ENCODE measurements at regions not wholly inside any gene's neighbourhood (a gene's known extent, or its start where the extent isn't known, plus 50 kb on each side); places are given as distances from the start of the nearest gene placed in this dataset.

DNA sequence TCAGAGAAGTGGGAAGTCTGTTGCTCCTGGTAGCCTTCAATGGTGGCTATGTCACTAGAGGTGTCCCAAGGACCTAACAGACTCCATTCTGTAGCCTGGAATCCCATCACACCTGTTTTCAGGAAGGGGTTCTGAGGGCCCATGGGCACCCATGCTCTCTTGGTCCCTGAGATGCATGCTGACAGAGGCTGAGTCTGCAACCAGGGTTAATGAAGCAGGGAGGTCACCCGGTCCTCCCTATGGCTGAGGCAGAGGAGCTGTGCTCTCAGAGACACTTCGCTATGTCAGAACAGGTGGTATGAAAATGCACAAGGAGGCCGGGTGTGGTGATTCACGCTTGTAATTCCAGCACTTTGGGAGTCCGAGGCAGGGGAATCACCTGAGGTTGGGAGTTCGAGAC is 452.1 kb downstream of the TCERG1L start:
- no peak for DNase-seq

DNA sequence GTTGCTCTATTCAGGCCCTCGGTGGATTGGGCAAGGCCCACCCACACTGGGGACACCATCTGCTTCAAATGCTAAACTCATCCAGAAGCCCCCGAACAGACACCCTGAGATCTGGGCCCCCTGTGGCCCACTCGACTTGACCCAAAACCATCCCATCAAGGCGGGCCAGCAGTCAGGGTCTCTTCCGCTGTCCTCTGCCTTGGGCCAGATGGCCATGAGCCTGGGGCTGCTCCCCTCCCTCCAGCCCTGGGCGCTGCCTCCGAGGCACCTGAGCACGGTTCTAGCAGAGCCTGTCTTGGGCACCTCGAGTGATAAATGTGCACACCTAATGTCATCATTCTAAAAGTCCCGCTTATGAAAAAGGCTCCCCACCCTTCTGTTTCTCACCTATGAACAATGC is 449.4 kb downstream of the TCERG1L start:
- no peak for DNase-seq

DNA sequence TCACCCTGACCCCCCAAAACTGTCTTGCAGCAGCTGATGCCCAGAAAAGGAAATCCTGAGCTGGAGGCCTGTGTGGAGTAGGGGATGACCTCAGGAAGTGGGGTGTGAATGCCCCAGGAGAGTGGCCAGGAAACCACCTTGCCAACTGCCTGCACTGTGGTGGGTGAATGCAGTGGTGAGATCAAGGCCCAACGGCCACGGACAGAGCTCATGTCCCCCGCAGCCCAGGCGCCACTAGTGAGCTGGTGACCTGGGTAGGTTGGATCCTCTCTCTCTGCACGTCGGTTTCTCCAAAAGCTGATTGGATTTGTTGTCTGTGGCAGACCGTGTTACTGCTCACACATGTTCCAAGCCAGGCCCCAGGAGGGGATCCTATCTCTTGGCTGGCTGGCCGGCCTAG is 448.9 kb downstream of the TCERG1L start:
- DNase-seq = no peak

DNA sequence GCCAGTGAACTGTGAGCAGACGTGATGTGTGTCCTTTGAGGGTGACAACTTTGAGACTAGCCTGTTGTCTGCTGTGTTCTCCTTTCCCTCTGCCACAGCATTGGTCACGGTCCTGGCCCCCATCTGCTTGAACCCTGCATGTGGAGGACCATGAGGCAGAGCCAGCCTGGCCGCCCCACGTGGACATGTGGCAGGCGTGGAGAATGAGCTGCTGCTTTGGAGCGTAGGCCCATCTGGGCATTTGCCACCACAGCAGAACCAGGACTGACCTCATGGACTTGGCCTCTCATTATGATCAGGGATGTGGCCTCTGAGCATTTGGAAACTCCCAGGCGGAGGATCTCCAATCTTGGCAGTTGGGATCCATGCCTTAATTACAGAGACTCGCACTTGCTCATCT is 448.5 kb downstream of the TCERG1L start:
- DNase-seq = no peak

DNA sequence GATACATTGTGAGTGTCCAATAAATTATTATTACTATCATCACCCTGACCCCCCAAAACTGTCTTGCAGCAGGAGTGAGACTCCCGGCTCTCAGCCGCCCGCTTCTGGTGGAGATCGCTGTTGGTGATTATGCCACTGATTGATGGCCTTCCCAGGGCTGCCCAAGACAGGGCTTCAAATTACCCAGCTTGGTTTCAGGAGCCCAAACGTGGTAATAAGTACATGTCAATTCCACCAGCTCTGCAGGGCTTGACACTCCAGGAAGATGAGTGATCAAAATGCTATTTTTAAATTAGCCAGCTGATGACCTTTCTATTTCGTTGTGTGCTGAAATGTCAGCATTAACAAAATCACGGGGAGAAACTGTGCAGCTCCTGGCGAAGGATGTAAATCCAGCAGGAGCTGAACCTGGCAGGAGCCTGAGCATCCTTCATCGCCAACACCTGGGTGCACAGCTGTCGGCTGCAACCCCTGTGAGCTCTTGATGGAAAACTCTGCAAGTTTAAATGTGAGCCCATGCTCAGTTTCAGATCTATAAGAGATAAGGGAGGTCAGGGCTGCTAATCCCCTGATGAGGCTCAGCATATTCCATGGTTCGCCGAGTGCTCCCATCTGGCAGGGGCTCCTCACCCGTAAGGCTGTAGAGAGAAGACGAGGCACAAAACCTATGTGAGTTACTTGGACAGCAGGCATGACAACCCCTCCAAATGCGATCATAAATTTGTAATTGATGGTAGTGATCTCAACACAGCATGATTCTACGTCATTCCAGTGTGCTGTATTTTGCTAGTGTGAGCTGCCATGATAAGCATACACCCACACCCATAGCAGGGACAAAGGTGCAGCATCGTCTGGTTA is 446.3 kb downstream of the TCERG1L start:
- DNase-seq = no peak

DNA sequence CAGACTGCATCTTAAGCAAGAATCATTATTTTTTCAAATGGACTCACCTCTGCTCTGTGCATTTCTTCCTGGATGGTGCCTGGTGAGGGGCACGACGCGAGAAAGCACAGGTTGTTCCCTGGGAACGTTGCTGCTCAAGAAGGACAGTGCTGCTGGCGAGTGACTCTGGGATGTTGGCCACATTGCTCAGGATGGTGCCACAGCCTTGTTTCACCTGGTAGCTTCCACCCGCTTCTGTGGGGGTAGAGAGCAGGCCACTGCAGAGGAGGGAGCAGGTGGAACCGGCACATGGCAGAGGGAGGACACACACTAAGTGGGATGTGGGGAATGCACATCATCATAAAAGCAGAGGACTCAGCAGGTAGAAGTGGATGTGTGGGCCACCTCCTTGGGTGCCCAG is 444.7 kb downstream of the TCERG1L start:
- DNase-seq = no peak

DNA sequence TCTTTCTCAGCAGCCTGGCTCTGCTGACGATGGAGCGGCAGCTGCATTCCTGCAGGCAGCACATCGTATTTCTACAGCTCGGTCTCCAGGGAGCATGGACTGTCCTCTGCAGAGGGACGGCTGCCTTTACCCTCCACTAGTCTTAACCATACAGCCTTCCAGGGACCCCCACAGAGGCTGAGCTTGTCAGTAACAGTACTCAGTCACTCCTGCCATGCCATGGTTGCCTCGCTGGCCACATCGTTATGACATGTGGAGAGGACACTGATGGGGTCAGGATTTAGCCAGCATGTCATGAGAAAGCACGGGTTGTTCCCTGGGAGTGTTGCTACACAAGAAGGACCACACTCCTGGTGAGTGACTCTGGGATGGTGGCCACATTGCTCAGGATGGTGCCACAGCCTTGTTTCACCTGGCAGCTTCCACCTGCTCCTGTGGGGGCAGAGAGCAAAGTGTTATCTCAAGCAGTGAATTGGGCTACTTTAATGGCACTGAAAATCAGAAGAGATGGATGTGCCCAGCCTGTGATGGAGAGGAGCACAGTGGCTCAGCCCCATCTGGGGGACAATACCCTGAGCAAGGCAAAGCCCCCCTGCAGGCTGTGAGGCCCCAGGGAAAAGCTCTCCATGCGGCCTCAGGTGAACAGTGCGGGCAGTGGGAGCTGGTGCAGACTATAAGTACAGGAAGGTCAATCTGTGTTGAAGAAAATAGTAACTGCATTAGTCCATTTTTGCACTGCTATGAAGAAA is 443.9 kb downstream of the TCERG1L start:
- no peak for DNase-seq

DNA sequence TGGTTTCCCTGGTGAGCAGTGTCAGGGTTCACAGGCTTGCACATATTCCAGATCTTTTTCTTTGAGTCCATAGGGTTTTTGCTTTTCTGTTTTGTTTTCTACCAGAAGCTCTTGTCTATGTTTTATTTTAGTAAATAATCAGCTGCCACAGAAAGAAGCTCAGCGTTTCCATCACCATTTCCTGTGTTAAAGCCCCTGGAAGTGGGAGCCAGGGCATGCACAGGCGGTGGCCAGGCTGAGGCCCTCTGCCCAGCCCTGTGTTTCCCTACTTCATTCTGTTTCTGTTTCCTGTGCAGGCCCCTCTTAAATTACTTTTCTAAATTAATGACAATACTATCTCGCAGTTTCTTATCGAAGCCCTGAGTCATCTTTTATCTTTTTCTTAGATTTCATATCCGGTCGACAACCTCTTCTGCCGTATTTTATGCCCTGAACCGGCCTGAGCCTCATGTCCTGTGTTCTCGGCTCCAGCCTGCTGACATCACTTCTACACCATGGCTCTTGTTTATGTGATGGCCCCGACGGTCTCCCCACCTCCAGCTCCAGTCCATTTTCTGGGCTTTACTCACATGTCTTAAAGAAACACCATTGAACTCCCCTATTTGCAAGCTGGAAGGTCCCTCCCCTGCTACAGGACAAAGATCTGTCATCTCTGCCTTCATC is 442.2 kb downstream of the TCERG1L start:
- DNase-seq = no peak

DNA sequence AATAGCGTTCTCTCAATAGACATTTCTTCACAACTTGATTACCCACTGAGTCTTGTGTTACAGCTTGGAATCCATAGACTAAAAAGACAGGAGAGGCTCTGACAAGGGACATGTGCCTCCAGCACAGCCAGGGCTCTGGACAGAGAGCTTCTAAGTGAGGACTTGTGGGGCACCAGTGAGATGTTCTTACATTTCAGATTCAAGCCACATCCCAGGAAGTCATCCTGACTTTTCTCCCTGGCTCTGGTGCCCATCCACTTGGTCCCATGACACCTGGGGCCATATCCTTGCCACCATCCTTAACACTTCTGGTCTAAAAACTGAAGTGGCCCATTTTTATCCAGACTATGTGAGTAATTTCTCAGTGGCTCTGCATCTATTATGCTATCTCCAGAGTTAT is 440.1 kb downstream of the TCERG1L start:
- DNase-seq = no peak

DNA sequence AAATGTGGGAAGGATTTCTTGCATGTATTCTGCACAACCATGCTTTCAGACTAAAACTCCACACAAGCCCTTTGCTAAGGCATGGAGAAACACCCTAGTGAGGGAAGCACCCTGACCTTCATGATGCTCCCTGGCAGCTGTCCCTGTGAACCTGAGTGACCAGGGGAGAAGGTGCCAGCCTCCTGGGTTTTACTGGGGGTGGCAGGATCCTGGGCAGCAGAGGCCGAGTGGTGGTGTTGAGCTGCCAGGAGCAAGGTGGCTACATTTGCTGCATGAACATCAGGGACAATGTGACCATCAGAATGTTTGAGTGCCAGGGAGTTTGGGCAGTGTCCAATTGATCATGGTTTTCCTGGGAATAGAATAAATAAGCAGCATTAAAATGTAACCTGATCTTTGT is 437.9 kb downstream of the TCERG1L start:
- DNase-seq = no peak

DNA sequence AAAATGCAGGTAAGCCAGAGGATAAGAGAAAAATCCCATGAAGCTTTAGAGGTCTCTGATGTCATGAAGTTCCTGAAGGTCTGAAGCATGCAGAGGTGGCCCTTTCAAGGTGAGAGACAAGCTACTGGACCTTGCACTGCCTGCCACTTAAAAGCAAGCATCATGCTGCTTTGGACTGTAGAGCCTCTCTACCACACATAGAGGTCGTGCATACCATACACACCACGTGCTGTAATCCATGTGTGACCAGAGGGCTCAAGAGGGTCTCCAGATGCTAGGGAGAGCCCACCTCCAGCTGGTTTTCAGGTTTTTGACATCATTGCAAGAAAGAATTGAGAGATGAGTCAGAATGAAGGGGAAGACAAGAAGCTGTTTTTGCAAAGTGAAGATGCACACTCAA is 436.4 kb downstream of the TCERG1L start:
- DNase-seq = no peak

DNA sequence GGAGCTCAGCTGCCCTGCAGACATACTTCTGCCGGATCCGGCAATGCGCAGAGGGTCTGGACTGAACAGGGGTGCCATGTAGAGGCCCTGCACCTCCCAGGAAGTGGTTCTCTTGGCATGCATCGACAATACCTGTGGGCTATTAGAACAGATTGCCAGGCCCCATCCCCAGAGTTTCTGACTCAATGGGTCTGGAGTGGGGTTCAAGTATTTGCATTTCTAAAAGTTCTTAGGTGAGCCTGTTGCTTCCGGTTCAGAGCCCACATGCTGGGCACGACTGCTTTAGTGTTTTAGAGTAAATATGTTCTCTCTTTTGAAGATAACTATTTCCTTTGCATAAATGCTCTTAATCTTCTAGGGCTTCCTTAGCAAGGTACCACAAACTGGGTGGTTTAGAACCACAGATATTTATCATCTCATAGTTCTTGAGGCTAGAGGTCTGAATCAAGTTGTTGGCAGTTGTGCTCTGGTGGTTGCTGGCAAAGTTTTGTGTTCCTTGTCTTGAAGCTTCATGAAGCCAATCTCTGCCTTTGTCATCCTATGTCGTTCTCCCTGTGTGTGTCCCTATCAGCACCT is 435.5 kb downstream of the TCERG1L start:
- no peak for DNase-seq

DNA sequence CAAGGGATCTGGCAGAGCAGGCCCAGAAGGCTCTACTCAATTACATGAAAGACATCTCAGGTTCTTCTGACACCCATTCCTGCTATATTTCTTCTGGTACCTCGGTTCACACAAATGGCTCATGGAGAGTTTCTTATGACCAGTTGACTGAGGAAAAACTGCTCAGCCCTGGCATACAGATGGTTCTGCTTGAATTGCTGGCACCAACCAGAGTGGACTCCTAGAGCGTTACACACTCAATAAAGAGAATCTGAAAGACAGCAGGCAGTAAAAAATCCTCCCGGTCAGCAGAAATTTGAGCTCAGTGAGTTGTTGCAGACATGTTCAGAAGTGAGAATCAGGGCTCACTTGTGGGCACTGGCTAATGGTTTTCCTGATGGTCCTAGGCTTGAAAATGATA is 434.4 kb downstream of the TCERG1L start:
- no peak for DNase-seq

DNA sequence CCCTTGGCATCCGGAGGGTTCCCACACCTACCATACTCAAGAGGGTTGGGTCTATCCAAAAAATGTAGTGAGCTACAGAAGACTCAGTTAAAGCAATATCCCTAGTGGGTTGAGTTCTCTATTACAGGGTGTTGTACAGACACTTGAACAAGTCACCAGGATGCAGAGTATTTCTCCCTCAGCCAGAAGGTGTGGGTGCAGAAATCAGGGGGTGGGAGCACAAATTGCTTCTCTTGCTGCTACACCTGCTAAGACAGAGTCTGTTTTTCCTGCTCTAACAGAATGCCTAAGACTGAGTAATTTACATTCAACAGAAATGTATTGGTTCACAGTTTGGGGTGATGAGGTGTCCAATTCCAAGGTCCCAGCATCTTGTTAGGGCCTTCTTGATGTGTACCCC is 433.4 kb downstream of the TCERG1L start:
- DNase-seq = no peak

DNA sequence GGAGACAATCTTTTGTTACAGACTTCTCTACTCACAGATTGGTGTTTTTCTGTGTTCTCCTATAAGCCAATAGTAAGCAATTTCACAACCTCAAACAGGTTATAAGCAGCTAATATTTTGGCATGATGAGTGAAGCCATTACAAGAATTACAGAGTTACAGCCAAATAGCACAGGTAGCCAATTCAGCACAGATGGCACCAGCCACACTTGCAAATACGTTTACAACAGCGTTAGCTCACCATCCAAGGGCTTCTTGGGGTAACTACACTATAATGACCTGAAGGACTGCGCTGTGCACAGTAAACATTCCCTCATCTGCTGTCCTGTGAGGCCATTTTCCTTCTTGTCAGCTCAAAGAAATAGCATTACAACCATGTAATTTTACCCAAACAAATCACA is 428.6 kb downstream of the TCERG1L start:
- DNase-seq = no peak

DNA sequence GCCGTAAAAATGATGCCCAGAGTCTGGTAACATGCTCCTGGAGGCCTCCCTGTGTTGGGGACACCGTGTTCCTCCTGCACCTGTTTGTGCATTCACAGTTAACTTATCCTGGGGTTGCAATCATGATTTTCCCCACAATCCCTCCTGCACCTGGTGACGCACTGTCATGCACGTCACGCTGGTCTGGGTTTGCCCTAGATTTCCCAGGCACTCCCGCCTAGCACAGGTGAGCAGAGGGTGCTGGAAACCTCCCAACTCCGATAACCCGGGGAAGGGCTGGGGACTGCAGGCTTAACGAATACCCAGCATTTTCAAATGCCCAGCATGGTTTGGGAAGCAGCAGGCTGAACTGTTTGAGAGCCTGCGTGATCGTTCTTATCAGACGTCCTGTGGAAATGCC is 427.1 kb downstream of the TCERG1L start:
- no peak for DNase-seq

DNA sequence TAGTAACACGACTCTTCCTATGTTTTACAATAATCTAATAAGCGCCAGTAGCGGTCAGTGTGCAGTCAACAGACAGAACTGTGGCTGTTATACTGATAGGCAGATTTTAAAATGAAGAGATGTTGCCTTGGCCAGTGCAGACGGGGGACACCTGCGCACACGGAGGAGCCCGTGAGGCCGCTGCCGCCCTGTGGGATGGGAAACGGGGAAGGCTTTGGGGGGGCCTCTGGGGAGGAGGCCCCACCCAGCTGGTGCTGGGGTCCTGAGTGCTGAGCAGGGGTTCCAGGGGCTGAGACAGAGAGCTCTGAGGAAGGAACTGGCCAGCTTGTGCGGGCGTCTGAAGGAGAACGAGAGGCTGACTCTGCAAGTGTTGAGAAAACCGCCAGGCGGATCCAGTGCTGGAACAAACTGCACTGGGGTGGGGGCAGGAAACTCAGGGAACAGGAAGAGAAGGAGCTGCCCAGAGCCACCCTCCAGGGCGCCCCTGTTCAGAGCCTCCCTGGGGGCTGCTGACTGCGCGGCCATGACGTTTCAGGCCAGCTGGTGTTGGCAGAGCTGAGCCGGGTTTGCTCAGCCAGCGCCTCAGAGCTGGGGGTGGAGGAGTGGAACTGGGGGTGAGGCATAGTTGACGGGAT is 426.4 kb downstream of the TCERG1L start:
- no peak for DNase-seq

DNA sequence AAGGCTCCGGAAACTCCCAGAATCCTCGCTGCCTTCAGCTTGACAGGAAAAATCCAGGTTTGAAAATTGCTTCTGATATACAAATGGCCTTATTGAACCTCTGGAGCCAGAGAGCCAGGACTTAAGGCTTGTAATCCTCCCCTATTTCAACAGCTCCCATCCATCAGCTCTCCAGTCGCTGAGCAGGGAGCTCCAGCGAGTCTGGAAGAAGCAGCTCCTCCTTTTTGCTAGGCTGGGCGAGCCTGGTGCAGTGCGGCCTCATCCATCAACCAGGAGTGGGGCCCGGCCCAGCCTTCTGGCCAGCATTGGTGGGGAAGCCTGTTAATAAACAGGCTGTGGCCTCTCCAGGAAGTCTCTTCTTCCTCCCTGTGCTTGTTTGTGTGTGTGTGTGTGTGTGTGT is 424.4 kb downstream of the TCERG1L start:
- DNase-seq = no peak

DNA sequence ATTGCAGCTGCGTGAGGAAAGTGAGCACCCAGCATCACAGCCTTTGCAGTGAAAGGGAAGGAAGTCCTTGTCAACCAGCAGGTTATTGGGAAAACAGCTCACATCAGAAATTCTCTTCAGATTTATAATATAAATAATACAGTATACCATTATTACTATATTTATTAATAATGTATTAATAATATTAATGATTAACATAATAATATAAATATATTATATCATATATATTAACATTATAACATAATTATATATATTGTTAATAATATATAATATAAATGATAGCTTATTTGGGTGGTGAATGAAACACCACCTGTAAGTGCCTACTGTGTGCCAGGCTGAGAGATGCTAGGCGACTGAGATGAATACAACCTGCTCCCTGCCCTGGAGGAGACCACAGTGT is 423.0 kb downstream of the TCERG1L start:
- DNase-seq = no peak

DNA sequence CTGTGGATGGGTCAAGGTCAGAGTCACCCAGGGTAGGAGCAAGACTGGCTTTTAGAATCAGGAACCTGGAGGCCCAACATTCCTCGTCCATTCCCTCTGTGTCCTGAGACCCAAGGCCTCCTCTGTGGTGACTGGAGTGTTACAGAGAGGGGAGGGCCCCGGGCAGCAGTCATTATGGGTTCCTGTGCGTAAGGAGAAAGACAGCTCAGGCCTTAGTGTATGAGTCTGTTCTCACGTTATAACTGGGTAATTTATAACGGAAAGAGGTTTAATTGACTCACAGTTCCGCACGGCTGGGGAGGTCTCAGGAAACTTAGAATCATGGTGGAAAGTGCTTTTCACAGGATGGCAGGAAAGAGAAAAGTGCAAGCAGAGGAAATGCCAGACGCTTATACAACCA is 422.3 kb downstream of the TCERG1L start:
- DNase-seq = no peak

DNA sequence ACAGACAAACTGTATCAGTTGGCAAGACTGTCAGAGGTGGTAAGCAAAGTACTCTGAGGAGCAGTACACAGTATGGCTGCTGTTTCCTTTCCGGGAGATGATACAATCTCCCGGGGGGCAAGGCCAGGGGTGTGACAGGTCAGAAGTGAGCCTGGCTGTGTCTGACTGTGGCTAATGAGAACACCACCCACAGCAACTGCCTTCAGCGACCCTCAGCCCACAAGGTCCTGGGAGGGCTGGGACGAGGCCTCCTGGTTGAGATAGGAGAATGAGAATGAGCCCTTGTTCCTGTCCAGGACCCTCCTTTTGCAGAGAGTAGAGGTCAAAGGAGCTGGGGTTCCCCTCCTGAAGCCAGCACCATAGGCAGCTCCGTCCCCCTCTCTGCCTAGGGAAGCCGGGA is 421.7 kb downstream of the TCERG1L start:
- DNase-seq = no peak

DNA sequence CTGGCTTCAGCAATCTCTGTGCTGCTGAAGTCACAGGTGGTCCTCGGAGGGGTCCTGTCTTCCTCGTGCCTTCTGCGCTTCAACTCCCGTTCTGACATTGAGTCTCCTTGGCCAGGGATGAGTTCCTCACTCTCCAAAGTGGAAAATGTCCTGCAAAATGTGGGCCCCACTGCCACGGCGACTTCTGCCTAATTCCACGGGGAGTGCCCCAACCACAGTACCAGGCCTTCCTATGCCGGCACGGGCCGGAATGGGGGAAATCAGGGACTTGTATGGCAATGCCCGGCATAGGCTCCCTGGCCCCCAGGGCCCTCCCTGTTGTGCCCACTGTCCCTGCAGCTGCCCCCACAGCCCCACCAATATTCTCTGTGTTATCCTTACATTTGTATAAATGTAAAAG is 420.5 kb downstream of the TCERG1L start:
- no peak for DNase-seq

DNA sequence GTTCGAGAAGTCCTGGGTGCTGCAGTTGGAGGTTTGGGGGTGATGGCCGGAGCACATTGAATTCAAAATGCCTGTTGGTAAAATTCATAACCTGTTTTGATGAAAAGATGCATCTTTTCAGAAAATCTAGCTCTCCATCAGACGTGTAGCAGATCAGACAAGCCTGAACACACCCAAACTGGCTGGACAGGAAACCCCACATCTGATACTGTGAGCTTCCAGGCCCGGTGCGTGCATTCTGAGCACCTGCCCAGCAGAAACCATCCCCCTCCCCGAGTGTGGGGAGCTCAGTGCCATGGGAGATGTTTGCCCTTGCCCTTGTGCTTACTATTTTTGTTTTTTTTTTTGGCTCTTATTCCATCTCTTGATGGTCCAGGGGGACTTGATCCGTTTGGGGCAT is 417.1 kb downstream of the TCERG1L start:
- no peak for DNase-seq

All from activated naive CD4-positive, alpha-beta T cell (primary cell).